IMR-90 (cell line): ENCODE measurements at regions not wholly inside any gene's neighbourhood (a gene's known extent, or its start where the extent isn't known, plus 50 kb on each side); places are given as distances from the start of the nearest gene placed in this dataset.

Source experiments
- ATAC-seq: fragments of 200-7000 bp; cut with Tn5 transposase; 2 replicates; pipeline ENCODE4 v1.9.1; 2020; ENCODE audit warnings: low read depth, mild to moderate bottlenecking, moderate library complexity
- BruUV-seq: library from RNA; stranded (reverse); fragments of 400-500 nt; replicated peaks from 2 replicates; lab custom pipeline; 2021; lab: Mats Ljungman, UMichigan
- CTCF ChIA-PET: fragments of 300-600 bp; formaldehyde crosslinking; extraction: SDS; loops from one replicate; lab custom pipeline; 2021; ENCODE audit warnings: antibody characterized with exemption; lab: Yijun Ruan, JAX
- POLR2A ChIA-PET: fragments of 300-600 bp; sonication (Branson Sonifier 250); formaldehyde crosslinking; loops from one replicate; lab custom pipeline; 2022; ENCODE audit warnings: antibody characterized with exemption; ENCODE audit not compliant: unreplicated experiment; lab: Charles Lee
- DNase-seq: peaks from one replicate; pipeline ENCODE4 v3.0.0; 2013
- H2AFZ ChIP-seq: replicated peaks from 2 replicates; pipeline ENCODE3; 2013; ENCODE audit warnings: low read length, mild to moderate bottlenecking; ENCODE audit not compliant: poor library complexity
- H2AK5ac ChIP-seq: 2 replicates; pipeline ENCODE4 v1.6.1; 2013; ENCODE audit warnings: low read depth, low read length, inconsistent platforms
- H2AK9ac ChIP-seq: replicated peaks from 2 replicates; pipeline ENCODE3; 2013; ENCODE audit warnings: mild to moderate bottlenecking, low read depth, low read length, moderate library complexity; ENCODE audit not compliant: poor library complexity
- H2BK120ac ChIP-seq: 2 replicates; pipeline ENCODE4 v1.6.1; 2013; ENCODE audit warnings: low read depth, low read length, inconsistent platforms
- H2BK15ac ChIP-seq: 3 replicates; pipeline ENCODE4 v1.6.1; 2013; ENCODE audit warnings: low read depth, low read length, inconsistent platforms
- H2BK20ac ChIP-seq: 2 replicates; pipeline ENCODE4 v1.6.1; 2013; ENCODE audit warnings: low read depth, mild to moderate bottlenecking, inconsistent platforms, low read length, moderate library complexity
- H2BK5ac ChIP-seq: 2 replicates; pipeline ENCODE4 v1.6.1; 2013; ENCODE audit warnings: mild to moderate bottlenecking, low read depth, low read length, inconsistent platforms; ENCODE audit not compliant: poor library complexity, severe bottlenecking
- H3K14ac ChIP-seq: replicated peaks from 2 replicates; pipeline ENCODE4 v1.6.1; 2013; ENCODE audit warnings: low read depth, low read length, inconsistent platforms
- H3K18ac ChIP-seq: 2 replicates; pipeline ENCODE4 v1.6.1; 2013; ENCODE audit warnings: low read depth, low read length, control low read depth
- H3K23ac ChIP-seq: 2 replicates; pipeline ENCODE4 v1.6.1; 2013; ENCODE audit warnings: low read depth, low read length, inconsistent platforms
- H3K27ac ChIP-seq: 2 replicates; pipeline ENCODE4 v1.5.1; 2013; ENCODE audit warnings: mild to moderate bottlenecking, control low read depth, low read length; ENCODE audit not compliant: insufficient read depth
- H3K27me3 ChIP-seq: 2 replicates; pipeline ENCODE4 v1.6.1; 2013; ENCODE audit warnings: low read length; ENCODE audit not compliant: control insufficient read depth, insufficient read depth
- H3K36me3 ChIP-seq: 2 replicates; pipeline ENCODE4 v1.6.1; 2013; ENCODE audit warnings: low read length, mixed read lengths; ENCODE audit not compliant: control insufficient read depth, insufficient read depth
- H3K4ac ChIP-seq: 2 replicates; pipeline ENCODE4 v1.6.1; 2013; ENCODE audit warnings: low read depth, low read length, inconsistent platforms
- H3K4me1 ChIP-seq: 2 replicates; pipeline ENCODE4 v1.6.1; 2013; ENCODE audit warnings: low read length, mixed read lengths; ENCODE audit not compliant: control insufficient read depth, insufficient read depth
- H3K4me2 ChIP-seq: 2 replicates; pipeline ENCODE4 v1.6.1; 2013; ENCODE audit warnings: low read depth, mild to moderate bottlenecking, control low read depth, low read length, moderate library complexity
- H3K4me3 ChIP-seq: 2 replicates; pipeline ENCODE4 v1.5.1; 2013; ENCODE audit warnings: low read depth, mild to moderate bottlenecking, control low read depth, low read length, moderate library complexity; ENCODE audit not compliant: insufficient read depth
- H3K56ac ChIP-seq: 2 replicates; pipeline ENCODE4 v1.6.1; 2013; ENCODE audit warnings: low read length, inconsistent platforms; ENCODE audit not compliant: insufficient read depth; ENCODE audit errors: extremely low read depth
- H3K79me1 ChIP-seq, 2 experiments: 2 replicates each; pipeline ENCODE4 v1.6.1; 2013; ENCODE audit warnings: low read length in 2 of 2, inconsistent platforms in 1 of 2, low read depth in 1 of 2
- H3K9ac ChIP-seq: 2 replicates; pipeline ENCODE4 v1.6.1; 2013; ENCODE audit warnings: low read depth, low read length, control low read depth
- H3K9me1 ChIP-seq: 2 replicates; pipeline ENCODE4 v1.6.1; 2013; ENCODE audit warnings: low read length, inconsistent platforms; ENCODE audit not compliant: insufficient read depth
- H3K9me3 ChIP-seq: 2 replicates; pipeline ENCODE4 v1.6.1; 2013; ENCODE audit warnings: low read length; ENCODE audit not compliant: control insufficient read depth, insufficient read depth
- H4K20me1 ChIP-seq: 2 replicates; pipeline ENCODE4 v1.6.1; 2013; ENCODE audit warnings: low read length, inconsistent platforms; ENCODE audit not compliant: insufficient read depth
- H4K5ac ChIP-seq: 2 replicates; pipeline ENCODE4 v1.6.1; 2013; ENCODE audit warnings: mild to moderate bottlenecking, low read depth, low read length, control low read depth
- H4K8ac ChIP-seq, 2 experiments: 2 replicates each; pipeline ENCODE4 v1.6.1; 2013; ENCODE audit warnings: low read depth in 2 of 2, low read length in 2 of 2, control low read depth in 1 of 2, inconsistent platforms in 1 of 2
- H4K91ac ChIP-seq: 2 replicates; pipeline ENCODE4 v1.6.1; 2013; ENCODE audit warnings: low read depth, low read length, inconsistent platforms; ENCODE audit not compliant: insufficient read depth
- CEBPB ChIP-seq: IDR thresholded peaks from 2 replicates; pipeline ENCODE4 v1.6.1; 2012; ENCODE audit warnings: low read depth, low read length, improper control_type of control experiment
- FOS ChIP-seq: fragments of 150-350 bp; IDR thresholded peaks from 2 replicates; pipeline ENCODE4 v1.6.1; 2016; ENCODE audit warnings: low read depth, low read length
- MAZ ChIP-seq: IDR thresholded peaks from 2 replicates; pipeline ENCODE4 v1.6.1; 2012; ENCODE audit warnings: low read depth, mild to moderate bottlenecking, low read length, improper control_type of control experiment, moderate library complexity, borderline replicate concordance
- MXI1 ChIP-seq: IDR thresholded peaks from 2 replicates; pipeline ENCODE4 v1.6.1; 2012; ENCODE audit warnings: low read depth, mild to moderate bottlenecking, low read length, moderate library complexity, borderline replicate concordance
- NFE2L2 ChIP-seq: fragments of 150-350 bp; IDR thresholded peaks from 2 replicates; pipeline ENCODE4 v1.6.1; 2016; ENCODE audit warnings: low read depth, mild to moderate bottlenecking, low read length
- POLR2A ChIP-seq: IDR thresholded peaks from 2 replicates; pipeline ENCODE4 v1.6.1; 2012; ENCODE audit warnings: mild to moderate bottlenecking, low read depth, low read length
- RAD21 ChIP-seq: IDR thresholded peaks from 2 replicates; pipeline ENCODE4 v1.6.1; 2012; ENCODE audit warnings: low read length, improper control_type of control experiment
- RFX5 ChIP-seq: IDR thresholded peaks from 2 replicates; pipeline ENCODE4 v1.8.0; 2012; ENCODE audit warnings: low read depth, mild to moderate bottlenecking, low read length, moderate library complexity
- WGBS, 2 experiments: methylation state at CpG; one replicate each; pipeline versions ENCODE4 v1.1.5 to v1.1.7; 2013; ENCODE audit warnings: missing lambda C conversion rate in 2 of 2; ENCODE audit not compliant: insufficient read length in 1 of 2; ENCODE audit errors: extremely low coverage in 2 of 2; 5-methylcytosine and 5-hydroxymethylcytosine counted together
- dilution Hi-C: fragments of 300-500 bp; cut with HindIII; formaldehyde crosslinking; loops from one replicate; pipeline ENCODE4 v1.14.3; 2018; ENCODE audit warnings: low sequenced_read_pairs; ENCODE audit not compliant: unreplicated experiment
- in situ Hi-C: fragments of 300-500 bp; cut with MboI; formaldehyde crosslinking; loops from 3 replicates; pipeline ENCODE4 v1.14.3; 2019; ENCODE audit warnings: low sequenced_read_pairs, inconsistent platforms, mixed read lengths
- intact Hi-C: fragments of 100-400 bp; cut with micrococcal nuclease; formaldehyde crosslinking; loops from 2 replicates; pipeline ENCODE4 v1.10.0; 2022
- TF ChIP-seq, protein P1 (sequence below): fragments of 150-350 bp; IDR thresholded peaks from 2 replicates; pipeline ENCODE4 v1.6.1; 2017; ENCODE audit warnings: mild to moderate bottlenecking, antibody characterized with exemption, low read length, low read depth
- TF ChIP-seq, protein P2 (sequence below): fragments of 150-350 bp; IDR thresholded peaks from 2 replicates; pipeline ENCODE4 v1.6.1; 2016; ENCODE audit warnings: low read depth, mild to moderate bottlenecking, low read length, moderate library complexity, borderline replicate concordance

DNA sequence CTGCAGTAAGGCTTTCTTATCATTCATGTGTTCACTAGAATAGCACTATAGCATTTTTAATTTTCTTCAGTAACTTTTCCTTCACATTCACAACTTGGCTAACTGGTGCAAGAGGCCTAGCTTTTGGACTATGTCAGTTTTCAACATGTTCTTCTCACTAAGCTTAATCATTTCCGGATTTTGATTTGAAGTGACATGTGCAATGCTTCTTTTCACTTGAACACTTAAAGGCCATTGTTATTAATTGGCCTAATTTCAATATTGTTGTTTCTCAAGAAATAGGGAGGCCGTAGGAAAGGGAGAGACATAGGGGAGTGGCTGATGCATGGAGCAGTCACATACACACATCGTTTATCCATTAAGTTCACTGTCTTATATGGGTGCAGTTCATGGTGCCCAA is 151.2 kb upstream of the NFE2L3 start:
- H3K9me1 ChIP-seq: no peaks in the 10 kb centered on the region
- H3K18ac ChIP-seq: no peak overlapping the region
- dilution Hi-C loops: no loop called here
- H4K91ac ChIP-seq: no peak overlapping the region
- no peak overlapping the region for H3K14ac ChIP-seq
- no peak overlapping the region for H3K56ac ChIP-seq
- no peak overlapping the region for H3K4me3 ChIP-seq
- no peaks in the 10 kb centered on the region for H3K4me1 ChIP-seq
- H2BK15ac ChIP-seq: no peak overlapping the region
- no peaks in the 10 kb centered on the region for H3K27me3 ChIP-seq
- no peak overlapping the region for H2AFZ ChIP-seq
- intact Hi-C loops: no loop called here
- no peaks in the 10 kb centered on the region for H4K20me1 ChIP-seq
- no peaks in the 10 kb centered on the region for H3K79me1 ChIP-seq
- H2AK5ac ChIP-seq: no peak overlapping the region
- TF ChIP-seq RAD21 (no peak), MAZ (no peak), POLR2A (no peak), MXI1 (no peak), FOS (no peak), CEBPB (no peak), RFX5 (no peak), NFE2L2 (no peak)
- TF ChIP-seq, protein P1, sequence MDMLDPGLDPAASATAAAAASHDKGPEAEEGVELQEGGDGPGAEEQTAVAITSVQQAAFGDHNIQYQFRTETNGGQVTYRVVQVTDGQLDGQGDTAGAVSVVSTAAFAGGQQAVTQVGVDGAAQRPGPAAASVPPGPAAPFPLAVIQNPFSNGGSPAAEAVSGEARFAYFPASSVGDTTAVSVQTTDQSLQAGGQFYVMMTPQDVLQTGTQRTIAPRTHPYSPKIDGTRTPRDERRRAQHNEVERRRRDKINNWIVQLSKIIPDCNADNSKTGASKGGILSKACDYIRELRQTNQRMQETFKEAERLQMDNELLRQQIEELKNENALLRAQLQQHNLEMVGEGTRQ: no peak
- TF ChIP-seq, protein P2, sequence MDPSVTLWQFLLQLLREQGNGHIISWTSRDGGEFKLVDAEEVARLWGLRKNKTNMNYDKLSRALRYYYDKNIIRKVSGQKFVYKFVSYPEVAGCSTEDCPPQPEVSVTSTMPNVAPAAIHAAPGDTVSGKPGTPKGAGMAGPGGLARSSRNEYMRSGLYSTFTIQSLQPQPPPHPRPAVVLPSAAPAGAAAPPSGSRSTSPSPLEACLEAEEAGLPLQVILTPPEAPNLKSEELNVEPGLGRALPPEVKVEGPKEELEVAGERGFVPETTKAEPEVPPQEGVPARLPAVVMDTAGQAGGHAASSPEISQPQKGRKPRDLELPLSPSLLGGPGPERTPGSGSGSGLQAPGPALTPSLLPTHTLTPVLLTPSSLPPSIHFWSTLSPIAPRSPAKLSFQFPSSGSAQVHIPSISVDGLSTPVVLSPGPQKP: no peak
- no peak overlapping the region for H3K27ac ChIP-seq
- no peak overlapping the region for H2AK9ac ChIP-seq
- no TSS peak for BruUV-seq
- H3K4me2 ChIP-seq: no peak overlapping the region
- ChIA-PET POLR2A (interaction anchor here (0.6 kb wide), 1 partner anchor 183 kb away, joined by 5 read pairs; no protein-coding TSS in a partner anchor), CTCF (interaction anchor here (0.6 kb wide), 1 partner anchor 47 kb away, joined by 5 read pairs; no protein-coding TSS in a partner anchor)
- no peak for DNase-seq
- H3K4ac ChIP-seq: no peak overlapping the region
- no CpG with 5 or more reads among the region's 3 CpGs for WGBS, 2 experiments
- no peak overlapping the region for H4K5ac ChIP-seq
- no peak overlapping the region for H3K9ac ChIP-seq
- no peak overlapping the region for H2BK20ac ChIP-seq
- in situ Hi-C loops: no loop called here
- ATAC-seq: no peak
- no peak overlapping the region for H2BK120ac ChIP-seq
- no peak overlapping the region for H3K23ac ChIP-seq
- H3K9me3 ChIP-seq: no peaks in the 10 kb centered on the region
- H3K36me3 ChIP-seq: no peaks in the 10 kb centered on the region
- H2BK5ac ChIP-seq: no peak overlapping the region
- H4K8ac ChIP-seq: no peak overlapping the region
